Keratinocyte (primary cell): ENCODE measurements at regions not wholly inside any gene's neighbourhood (a gene's known extent, or its start where the extent isn't known, plus 50 kb on each side); places are given as distances from the start of the nearest gene placed in this dataset.

Experiments
- EZH2 ChIP-seq: IDR thresholded peaks from one replicate; pipeline ENCODE4 v1.6.1; 2012; ENCODE audit warnings: inconsistent platforms, mild to moderate bottlenecking, low read length, moderate library complexity
- TF ChIP-seq, protein P1 (sequence below), 3 experiments: IDR thresholded peaks in 1 of 3; conservative IDR thresholded peaks in 1 of 3; optimal IDR thresholded peaks in 1 of 3; 2 replicates in 2 of 3; 3 replicates in 1 of 3; pipeline versions ENCODE3 to v1.5.1; 2011; ENCODE audit warnings: low read length in 3 of 3, mild to moderate bottlenecking in 3 of 3, moderate library complexity in 2 of 3, control low read depth in 1 of 3, inconsistent platforms in 1 of 3; ENCODE audit not compliant: insufficient read depth in 2 of 3; ENCODE audit errors: extremely low read depth in 1 of 3

DNA sequence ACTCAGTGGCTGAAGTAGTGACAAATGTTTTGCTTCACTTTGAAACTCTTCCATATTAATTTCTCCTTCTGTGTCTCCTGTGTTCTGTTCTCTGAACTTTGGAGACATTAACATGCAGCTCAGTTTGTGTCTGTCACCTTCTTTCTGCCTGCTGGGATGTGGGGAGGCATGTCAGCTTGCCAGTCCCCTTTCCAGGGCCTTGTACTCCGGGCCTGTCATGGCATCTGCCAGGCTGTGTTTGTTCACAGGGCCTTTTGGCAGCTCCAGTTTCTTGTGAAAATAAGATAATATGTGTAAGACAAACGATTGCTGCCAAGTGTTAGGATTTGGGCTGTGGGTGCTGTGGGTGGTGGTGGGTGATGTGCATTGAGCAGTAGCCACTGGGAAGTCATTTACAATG lies 76.1 kb upstream of the ELMO1 start:
- TF ChIP-seq, protein P1, sequence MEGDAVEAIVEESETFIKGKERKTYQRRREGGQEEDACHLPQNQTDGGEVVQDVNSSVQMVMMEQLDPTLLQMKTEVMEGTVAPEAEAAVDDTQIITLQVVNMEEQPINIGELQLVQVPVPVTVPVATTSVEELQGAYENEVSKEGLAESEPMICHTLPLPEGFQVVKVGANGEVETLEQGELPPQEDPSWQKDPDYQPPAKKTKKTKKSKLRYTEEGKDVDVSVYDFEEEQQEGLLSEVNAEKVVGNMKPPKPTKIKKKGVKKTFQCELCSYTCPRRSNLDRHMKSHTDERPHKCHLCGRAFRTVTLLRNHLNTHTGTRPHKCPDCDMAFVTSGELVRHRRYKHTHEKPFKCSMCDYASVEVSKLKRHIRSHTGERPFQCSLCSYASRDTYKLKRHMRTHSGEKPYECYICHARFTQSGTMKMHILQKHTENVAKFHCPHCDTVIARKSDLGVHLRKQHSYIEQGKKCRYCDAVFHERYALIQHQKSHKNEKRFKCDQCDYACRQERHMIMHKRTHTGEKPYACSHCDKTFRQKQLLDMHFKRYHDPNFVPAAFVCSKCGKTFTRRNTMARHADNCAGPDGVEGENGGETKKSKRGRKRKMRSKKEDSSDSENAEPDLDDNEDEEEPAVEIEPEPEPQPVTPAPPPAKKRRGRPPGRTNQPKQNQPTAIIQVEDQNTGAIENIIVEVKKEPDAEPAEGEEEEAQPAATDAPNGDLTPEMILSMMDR (optimal IDR thresholded peaks at IDR 0.05 in 1 of 3, IDR thresholded peaks at IDR 0.05 in 1 of 3, conservative IDR thresholded peaks at IDR 0.05 in 1 of 3; ENCODE audit: extremely low read depth in 1 of 3, insufficient read depth in 2 of 3, low read length in 3 of 3), result no peak
- TF ChIP-seq EZH2, result no peak
